IMR-90 (cell line): ENCODE measurements at regions not wholly inside any gene's neighbourhood (a gene's known extent, or its start where the extent isn't known, plus 50 kb on each side); places are given as distances from the start of the nearest gene placed in this dataset.

Source experiments
- ATAC-seq: fragments of 200-7000 bp; cut with Tn5 transposase; 2 replicates; pipeline ENCODE4 v1.9.1; 2020; ENCODE audit warnings: low read depth, mild to moderate bottlenecking, moderate library complexity
- BruUV-seq: library from RNA; stranded (reverse); fragments of 400-500 nt; replicated peaks from 2 replicates; lab custom pipeline; 2021; lab: Mats Ljungman, UMichigan
- CTCF ChIA-PET: fragments of 300-600 bp; formaldehyde crosslinking; extraction: SDS; loops from one replicate; lab custom pipeline; 2021; ENCODE audit warnings: antibody characterized with exemption; lab: Yijun Ruan, JAX
- POLR2A ChIA-PET: fragments of 300-600 bp; sonication (Branson Sonifier 250); formaldehyde crosslinking; loops from one replicate; lab custom pipeline; 2022; ENCODE audit warnings: antibody characterized with exemption; ENCODE audit not compliant: unreplicated experiment; lab: Charles Lee
- DNase-seq: peaks from one replicate; pipeline ENCODE4 v3.0.0; 2013
- H2AFZ ChIP-seq: replicated peaks from 2 replicates; pipeline ENCODE3; 2013; ENCODE audit warnings: low read length, mild to moderate bottlenecking; ENCODE audit not compliant: poor library complexity
- H2AK5ac ChIP-seq: 2 replicates; pipeline ENCODE4 v1.6.1; 2013; ENCODE audit warnings: low read depth, low read length, inconsistent platforms
- H2AK9ac ChIP-seq: replicated peaks from 2 replicates; pipeline ENCODE3; 2013; ENCODE audit warnings: mild to moderate bottlenecking, low read depth, low read length, moderate library complexity; ENCODE audit not compliant: poor library complexity
- H2BK120ac ChIP-seq: 2 replicates; pipeline ENCODE4 v1.6.1; 2013; ENCODE audit warnings: low read depth, low read length, inconsistent platforms
- H2BK15ac ChIP-seq: 3 replicates; pipeline ENCODE4 v1.6.1; 2013; ENCODE audit warnings: low read depth, low read length, inconsistent platforms
- H2BK20ac ChIP-seq: 2 replicates; pipeline ENCODE4 v1.6.1; 2013; ENCODE audit warnings: low read depth, mild to moderate bottlenecking, inconsistent platforms, low read length, moderate library complexity
- H2BK5ac ChIP-seq: 2 replicates; pipeline ENCODE4 v1.6.1; 2013; ENCODE audit warnings: mild to moderate bottlenecking, low read depth, low read length, inconsistent platforms; ENCODE audit not compliant: poor library complexity, severe bottlenecking
- H3K14ac ChIP-seq: replicated peaks from 2 replicates; pipeline ENCODE4 v1.6.1; 2013; ENCODE audit warnings: low read depth, low read length, inconsistent platforms
- H3K18ac ChIP-seq: 2 replicates; pipeline ENCODE4 v1.6.1; 2013; ENCODE audit warnings: low read depth, low read length, control low read depth
- H3K23ac ChIP-seq: 2 replicates; pipeline ENCODE4 v1.6.1; 2013; ENCODE audit warnings: low read depth, low read length, inconsistent platforms
- H3K27ac ChIP-seq: 2 replicates; pipeline ENCODE4 v1.5.1; 2013; ENCODE audit warnings: mild to moderate bottlenecking, control low read depth, low read length; ENCODE audit not compliant: insufficient read depth
- H3K27me3 ChIP-seq: 2 replicates; pipeline ENCODE4 v1.6.1; 2013; ENCODE audit warnings: low read length; ENCODE audit not compliant: control insufficient read depth, insufficient read depth
- H3K36me3 ChIP-seq: 2 replicates; pipeline ENCODE4 v1.6.1; 2013; ENCODE audit warnings: low read length, mixed read lengths; ENCODE audit not compliant: control insufficient read depth, insufficient read depth
- H3K4ac ChIP-seq: 2 replicates; pipeline ENCODE4 v1.6.1; 2013; ENCODE audit warnings: low read depth, low read length, inconsistent platforms
- H3K4me1 ChIP-seq: 2 replicates; pipeline ENCODE4 v1.6.1; 2013; ENCODE audit warnings: low read length, mixed read lengths; ENCODE audit not compliant: control insufficient read depth, insufficient read depth
- H3K4me2 ChIP-seq: 2 replicates; pipeline ENCODE4 v1.6.1; 2013; ENCODE audit warnings: low read depth, mild to moderate bottlenecking, control low read depth, low read length, moderate library complexity
- H3K4me3 ChIP-seq: 2 replicates; pipeline ENCODE4 v1.5.1; 2013; ENCODE audit warnings: low read depth, mild to moderate bottlenecking, control low read depth, low read length, moderate library complexity; ENCODE audit not compliant: insufficient read depth
- H3K56ac ChIP-seq: 2 replicates; pipeline ENCODE4 v1.6.1; 2013; ENCODE audit warnings: low read length, inconsistent platforms; ENCODE audit not compliant: insufficient read depth; ENCODE audit errors: extremely low read depth
- H3K79me1 ChIP-seq, 2 experiments: 2 replicates each; pipeline ENCODE4 v1.6.1; 2013; ENCODE audit warnings: low read length in 2 of 2, inconsistent platforms in 1 of 2, low read depth in 1 of 2
- H3K9ac ChIP-seq: 2 replicates; pipeline ENCODE4 v1.6.1; 2013; ENCODE audit warnings: low read depth, low read length, control low read depth
- H3K9me1 ChIP-seq: 2 replicates; pipeline ENCODE4 v1.6.1; 2013; ENCODE audit warnings: low read length, inconsistent platforms; ENCODE audit not compliant: insufficient read depth
- H3K9me3 ChIP-seq: 2 replicates; pipeline ENCODE4 v1.6.1; 2013; ENCODE audit warnings: low read length; ENCODE audit not compliant: control insufficient read depth, insufficient read depth
- H4K20me1 ChIP-seq: 2 replicates; pipeline ENCODE4 v1.6.1; 2013; ENCODE audit warnings: low read length, inconsistent platforms; ENCODE audit not compliant: insufficient read depth
- H4K5ac ChIP-seq: 2 replicates; pipeline ENCODE4 v1.6.1; 2013; ENCODE audit warnings: mild to moderate bottlenecking, low read depth, low read length, control low read depth
- H4K8ac ChIP-seq, 2 experiments: 2 replicates each; pipeline ENCODE4 v1.6.1; 2013; ENCODE audit warnings: low read depth in 2 of 2, low read length in 2 of 2, control low read depth in 1 of 2, inconsistent platforms in 1 of 2
- H4K91ac ChIP-seq: 2 replicates; pipeline ENCODE4 v1.6.1; 2013; ENCODE audit warnings: low read depth, low read length, inconsistent platforms; ENCODE audit not compliant: insufficient read depth
- BHLHE40 ChIP-seq: fragments of 150-350 bp; IDR thresholded peaks from 2 replicates; pipeline ENCODE4 v1.6.1; 2016; ENCODE audit warnings: mild to moderate bottlenecking, low read depth, low read length
- CEBPB ChIP-seq: IDR thresholded peaks from 2 replicates; pipeline ENCODE4 v1.6.1; 2012; ENCODE audit warnings: low read depth, low read length, improper control_type of control experiment
- CHD1 ChIP-seq: IDR thresholded peaks from 2 replicates; pipeline ENCODE4 v1.6.1; 2012; ENCODE audit warnings: low read depth, low read length, improper control_type of control experiment
- CTCF ChIP-seq: conservative IDR thresholded peaks from 2 replicates; pipeline ENCODE4 v1.5.1; 2012; ENCODE audit warnings: mild to moderate bottlenecking, low read depth, low read length, improper control_type of control experiment
- FOS ChIP-seq: fragments of 150-350 bp; IDR thresholded peaks from 2 replicates; pipeline ENCODE4 v1.6.1; 2016; ENCODE audit warnings: low read depth, low read length
- MAFK ChIP-seq: IDR thresholded peaks from 2 replicates; pipeline ENCODE4 v1.6.1; 2012; ENCODE audit warnings: low read depth, low read length, improper control_type of control experiment
- MAZ ChIP-seq: IDR thresholded peaks from 2 replicates; pipeline ENCODE4 v1.6.1; 2012; ENCODE audit warnings: low read depth, mild to moderate bottlenecking, low read length, improper control_type of control experiment, moderate library complexity, borderline replicate concordance
- MXI1 ChIP-seq: IDR thresholded peaks from 2 replicates; pipeline ENCODE4 v1.6.1; 2012; ENCODE audit warnings: low read depth, mild to moderate bottlenecking, low read length, moderate library complexity, borderline replicate concordance
- NFE2L2 ChIP-seq: fragments of 150-350 bp; IDR thresholded peaks from 2 replicates; pipeline ENCODE4 v1.6.1; 2016; ENCODE audit warnings: low read depth, mild to moderate bottlenecking, low read length
- POLR2A ChIP-seq: IDR thresholded peaks from 2 replicates; pipeline ENCODE4 v1.6.1; 2012; ENCODE audit warnings: mild to moderate bottlenecking, low read depth, low read length
- RCOR1 ChIP-seq: IDR thresholded peaks from 2 replicates; pipeline ENCODE4 v1.6.1; 2012; ENCODE audit warnings: mild to moderate bottlenecking, low read length, improper control_type of control experiment; ENCODE audit not compliant: insufficient replicate concordance
- RFX5 ChIP-seq: IDR thresholded peaks from 2 replicates; pipeline ENCODE4 v1.8.0; 2012; ENCODE audit warnings: low read depth, mild to moderate bottlenecking, low read length, moderate library complexity
- SMC3 ChIP-seq: fragments of 150-350 bp; IDR thresholded peaks from 2 replicates; pipeline ENCODE4 v1.6.1; 2016; ENCODE audit warnings: low read depth, mild to moderate bottlenecking, antibody characterized with exemption, low read length, moderate library complexity
- USF2 ChIP-seq: fragments of 150-350 bp; IDR thresholded peaks from 2 replicates; pipeline ENCODE4 v1.6.1; 2017; ENCODE audit warnings: mild to moderate bottlenecking, antibody characterized with exemption, low read length, low read depth
- WGBS, 2 experiments: methylation state at CpG; one replicate each; pipeline versions ENCODE4 v1.1.5 to v1.1.7; 2013; ENCODE audit warnings: missing lambda C conversion rate in 2 of 2; ENCODE audit not compliant: insufficient read length in 1 of 2; ENCODE audit errors: extremely low coverage in 2 of 2; 5-methylcytosine and 5-hydroxymethylcytosine counted together
- dilution Hi-C: fragments of 300-500 bp; cut with HindIII; formaldehyde crosslinking; loops from one replicate; pipeline ENCODE4 v1.14.3; 2018; ENCODE audit warnings: low sequenced_read_pairs; ENCODE audit not compliant: unreplicated experiment
- in situ Hi-C: fragments of 300-500 bp; cut with MboI; formaldehyde crosslinking; loops from 3 replicates; pipeline ENCODE4 v1.14.3; 2019; ENCODE audit warnings: low sequenced_read_pairs, inconsistent platforms, mixed read lengths
- intact Hi-C: fragments of 100-400 bp; cut with micrococcal nuclease; formaldehyde crosslinking; loops from 2 replicates; pipeline ENCODE4 v1.10.0; 2022
- TF ChIP-seq, protein P1 (sequence below): fragments of 150-350 bp; IDR thresholded peaks from 2 replicates; pipeline ENCODE4 v1.6.1; 2016; ENCODE audit warnings: low read depth, mild to moderate bottlenecking, low read length, moderate library complexity, borderline replicate concordance

DNA sequence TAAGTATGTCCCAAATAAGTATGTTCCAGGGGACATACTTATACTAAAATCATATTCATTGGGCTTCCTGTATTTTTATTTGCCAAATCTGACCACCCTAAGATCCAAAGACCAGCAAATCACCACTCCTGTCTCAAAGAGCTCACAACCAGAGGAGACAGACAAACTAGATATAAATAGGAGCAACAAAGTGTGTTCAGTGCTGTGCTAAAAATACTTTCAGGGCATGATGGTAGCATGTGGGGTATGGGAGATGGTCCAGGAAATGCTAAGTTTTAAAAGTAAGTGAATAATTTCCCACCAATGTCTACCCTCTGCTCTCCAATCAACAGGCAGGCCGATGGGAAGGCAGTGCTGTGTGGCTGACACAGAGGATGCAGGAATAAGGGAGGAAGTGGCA lies 87.1 kb downstream of the C1QL2 start:
- Histone ChIP-seq H2BK15ac (no peak overlapping the region), H3K9ac (no peak overlapping the region), H3K36me3 (no peaks in the 10 kb centered on the region), H3K9me3 (no peaks in the 10 kb centered on the region), H3K18ac (no peak overlapping the region), H2AK5ac (no peak overlapping the region), H3K4ac (no peak overlapping the region), H3K23ac (no peak overlapping the region), H4K8ac (no peak overlapping the region), H3K27me3 (no peaks in the 10 kb centered on the region; the same call in 1 of the 2 replicates), H2BK5ac (no peak overlapping the region), H3K4me2 (no peak overlapping the region), H3K9me1 (no peaks in the 10 kb centered on the region), H3K56ac (no peak overlapping the region), H2BK20ac (no peak overlapping the region), H3K14ac (no peak overlapping the region), H2AFZ (no peak overlapping the region), H3K4me3 (no peak overlapping the region), H4K20me1 (no peaks in the 10 kb centered on the region; the same call in 1 of the 2 replicates), H2AK9ac (no peak overlapping the region), H2BK120ac (no peak overlapping the region), H4K5ac (no peak overlapping the region), H3K27ac (no peak overlapping the region), H4K91ac (no peak overlapping the region), H3K4me1 (no peaks in the 10 kb centered on the region), H3K79me1 (no peaks in the 10 kb centered on the region)
- no CpG with 5 or more reads among the region's 1 CpG for WGBS, 2 experiments
- in situ Hi-C loops (no loop called here), dilution Hi-C loops (no loop called here), intact Hi-C loops (no loop called here)
- POLR2A ChIA-PET = no interaction called here
- TF ChIP-seq RCOR1 = no peak
- no peak for TF ChIP-seq CEBPB
- TF ChIP-seq MAZ = no peak
- no peak for TF ChIP-seq FOS
- TF ChIP-seq RFX5 = no peak
- no peak for TF ChIP-seq BHLHE40
- TF ChIP-seq, protein P1, sequence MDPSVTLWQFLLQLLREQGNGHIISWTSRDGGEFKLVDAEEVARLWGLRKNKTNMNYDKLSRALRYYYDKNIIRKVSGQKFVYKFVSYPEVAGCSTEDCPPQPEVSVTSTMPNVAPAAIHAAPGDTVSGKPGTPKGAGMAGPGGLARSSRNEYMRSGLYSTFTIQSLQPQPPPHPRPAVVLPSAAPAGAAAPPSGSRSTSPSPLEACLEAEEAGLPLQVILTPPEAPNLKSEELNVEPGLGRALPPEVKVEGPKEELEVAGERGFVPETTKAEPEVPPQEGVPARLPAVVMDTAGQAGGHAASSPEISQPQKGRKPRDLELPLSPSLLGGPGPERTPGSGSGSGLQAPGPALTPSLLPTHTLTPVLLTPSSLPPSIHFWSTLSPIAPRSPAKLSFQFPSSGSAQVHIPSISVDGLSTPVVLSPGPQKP = no peak
- no peak for TF ChIP-seq SMC3
- TF ChIP-seq CTCF = no peak
- no peak for TF ChIP-seq MAFK
- no peak for TF ChIP-seq CHD1
- TF ChIP-seq NFE2L2 = no peak
- no peak for TF ChIP-seq USF2
- TF ChIP-seq POLR2A = no peak
- no peak for TF ChIP-seq MXI1
- no peak for ATAC-seq
- CTCF ChIA-PET = interaction anchor here (1.3 kb wide), 1 partner anchor 24 kb away, joined by 3 read pairs; no protein-coding TSS in a partner anchor
- no TSS peak for BruUV-seq
- DNase-seq = no peak
